IPS-NIHi7 (cell line): ENCODE measurements at regions not wholly inside any gene's neighbourhood (a gene's known extent, or its start where the extent isn't known, plus 50 kb on each side); places are given as distances from the start of the nearest gene placed in this dataset.

ENCODE experiments used
- DNase-seq: peaks from one replicate; pipeline ENCODE4 v3.0.0; 2012; ENCODE audit warnings: mixed read lengths; ENCODE audit errors: extremely low spot score

GRCh38 chr16:52650789-52651188 lies 103.8 kb upstream of the TOX3 start:
- no peak for DNase-seq

DNA sequence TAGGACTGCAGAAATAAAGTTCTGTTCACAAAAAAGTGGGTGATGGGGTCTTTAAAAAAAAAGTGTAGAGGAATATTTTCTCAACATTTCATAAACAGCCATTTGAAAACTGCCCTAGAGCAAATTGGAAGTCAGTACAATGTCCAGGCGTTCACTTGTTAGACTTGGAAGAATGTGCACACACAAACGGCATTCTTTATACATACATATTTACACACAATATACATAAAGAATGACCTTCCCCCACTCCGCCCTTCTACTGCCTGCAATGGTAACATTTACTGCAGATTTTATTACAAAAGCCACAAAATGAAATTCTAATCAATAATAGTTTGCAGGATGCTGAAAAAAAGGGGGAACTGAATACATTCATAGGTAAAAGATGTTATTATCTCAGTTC lies 103.4 kb upstream of the TOX3 start:
- no peak for DNase-seq

DNA sequence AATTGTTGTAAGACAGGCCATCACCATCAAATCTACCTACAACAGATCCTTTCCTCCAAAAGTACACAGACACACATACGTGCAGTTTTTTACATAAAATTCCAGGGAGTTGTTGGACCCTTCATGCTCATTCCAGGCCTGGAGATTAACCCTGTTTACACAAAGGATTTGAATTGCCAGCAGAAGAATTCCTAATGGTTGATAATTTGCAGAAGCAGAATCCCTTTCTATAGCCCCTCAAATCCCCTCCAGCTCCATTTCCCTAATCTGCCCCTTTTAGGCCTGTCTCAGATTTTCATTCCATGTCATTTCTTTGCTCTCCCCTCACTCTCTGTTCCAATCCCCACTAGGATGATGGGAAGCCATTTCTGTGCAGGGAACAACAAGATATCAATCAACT lies 102.9 kb upstream of the TOX3 start:
- DNase-seq = no peak

DNA sequence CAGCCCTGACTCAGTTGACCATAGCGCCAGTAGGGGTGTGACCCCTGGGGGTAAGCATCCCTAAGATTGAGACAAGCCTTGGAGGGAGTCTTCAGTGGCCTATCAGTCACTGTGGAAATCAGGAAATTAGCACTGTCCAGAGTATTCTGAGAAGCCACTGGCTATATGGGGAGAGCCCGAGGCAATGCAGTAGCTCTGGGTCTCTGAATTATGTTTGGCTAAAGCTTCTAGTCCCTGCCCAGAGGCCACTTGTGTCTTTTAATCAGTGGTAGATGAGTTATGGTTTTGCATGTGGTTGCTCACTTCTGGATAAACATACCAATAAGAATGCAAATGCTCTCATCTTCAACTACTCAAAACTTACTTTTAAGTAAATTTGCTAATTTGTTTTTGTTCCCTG lies 100.6 kb upstream of the TOX3 start:
- no peak for DNase-seq

DNA sequence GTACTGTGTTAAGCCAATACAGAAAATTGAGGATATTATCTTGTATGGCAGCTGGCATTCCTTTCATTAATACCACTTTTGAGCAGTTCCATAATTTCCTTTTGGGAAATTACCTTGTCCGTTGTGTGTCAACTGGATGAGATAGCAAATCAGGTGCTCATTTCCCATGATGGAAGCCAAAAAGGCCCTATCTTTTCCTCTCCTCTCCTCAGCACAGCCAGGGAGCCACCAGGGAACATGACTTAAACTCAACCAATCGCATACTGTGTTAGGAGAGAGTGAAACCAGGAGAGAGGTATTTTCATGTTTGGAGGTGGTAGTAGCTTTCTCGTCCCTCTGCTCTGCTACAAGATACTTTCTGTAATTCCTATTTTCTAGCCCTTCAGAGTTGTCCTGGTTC lies 96.1 kb upstream of the TOX3 start:
- DNase-seq = no peak

DNA sequence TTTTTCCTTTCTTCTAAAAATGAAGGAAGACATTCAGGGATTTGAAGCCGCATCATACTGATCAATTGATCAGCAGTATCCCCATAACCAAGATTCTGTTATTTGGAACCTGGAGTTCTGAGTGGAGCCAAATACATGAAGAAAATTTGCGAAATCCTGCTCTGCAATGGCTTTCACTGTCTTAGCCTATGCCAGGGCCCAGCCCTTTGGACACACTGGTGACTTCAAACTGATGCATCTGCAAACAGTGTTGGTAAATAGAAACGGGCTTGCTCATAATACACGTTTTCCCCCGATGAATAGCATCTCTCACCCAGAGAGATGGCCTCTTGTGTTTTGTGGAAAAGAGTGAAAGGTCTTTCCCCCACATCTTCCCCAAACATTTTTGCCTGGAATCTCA lies 87.6 kb upstream of the TOX3 start:
- no peak for DNase-seq

GRCh38 chr16:52634104-52634503 lies 87.2 kb upstream of the TOX3 start:
- no peak for DNase-seq

GRCh38 chr16:52633230-52633629 lies 86.3 kb upstream of the TOX3 start:
- no peak for DNase-seq

GRCh38 chr16:52631711-52632110 lies 84.8 kb upstream of the TOX3 start:
- no peak for DNase-seq

DNA sequence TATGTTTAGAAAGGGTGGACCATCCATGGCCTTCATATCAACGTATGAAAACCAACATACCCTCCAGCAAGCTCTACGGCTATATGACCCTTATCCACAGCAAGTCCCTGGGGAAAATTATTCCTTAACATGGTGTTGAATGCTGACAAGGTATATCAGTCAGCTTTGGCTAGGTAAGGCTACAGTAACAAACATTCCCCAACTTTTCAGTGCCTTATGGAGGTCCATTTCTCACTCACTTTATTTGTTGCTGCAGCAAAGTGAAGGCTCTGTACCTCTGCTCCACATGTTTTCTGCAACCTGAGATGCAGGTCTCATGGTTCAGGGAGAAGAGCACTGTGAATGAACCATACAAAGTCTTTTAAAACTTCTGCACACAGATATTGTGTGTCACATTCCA lies 83.8 kb upstream of the TOX3 start:
- DNase-seq = no peak

- no peak for DNase-seq
Measured at GRCh38 chr16:52629296-52629695, 82.4 kb upstream of the TOX3 start.

DNA sequence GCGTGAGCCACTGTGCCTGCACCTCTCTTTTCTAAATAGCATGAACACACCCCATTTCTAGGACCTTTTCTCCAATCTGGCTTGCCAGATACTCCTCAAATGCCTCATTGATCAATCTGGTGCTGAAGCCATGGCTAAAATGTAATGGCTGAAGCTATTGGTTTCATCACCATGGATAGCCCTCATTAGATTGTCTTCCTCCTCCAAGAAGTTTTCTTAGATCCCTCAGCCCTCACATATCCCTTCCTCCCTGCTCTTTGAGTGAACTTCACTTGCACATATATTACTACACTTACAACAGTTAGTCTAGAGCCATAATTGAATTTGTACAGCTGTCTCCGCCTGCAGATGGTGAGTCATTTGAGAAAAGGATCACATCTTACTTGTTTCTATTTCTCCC lies 77.9 kb upstream of the TOX3 start:
- DNase-seq = no peak

DNA sequence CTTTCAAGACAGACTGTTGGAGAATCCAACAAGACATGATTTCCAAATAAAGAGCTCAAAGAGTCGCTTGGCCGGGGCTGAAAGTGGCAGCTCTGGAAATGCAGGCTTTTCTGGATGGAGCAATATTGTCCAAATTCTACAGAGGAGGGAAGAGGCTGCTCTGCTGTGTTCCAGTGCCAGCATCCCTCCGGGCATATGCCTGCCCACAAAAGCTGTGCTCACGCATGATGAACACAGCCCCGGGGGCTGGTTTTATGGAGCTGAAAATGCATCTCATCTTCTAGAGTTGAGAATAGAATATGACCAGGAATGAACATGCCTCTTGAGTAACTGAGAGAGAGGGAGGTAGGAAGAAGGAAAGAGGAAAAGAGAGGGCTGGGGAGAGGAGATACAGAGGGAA lies 74.7 kb upstream of the TOX3 start:
- DNase-seq = no peak

GRCh38 chr16:52618753-52619497 lies 72.0 kb upstream of the TOX3 start:
- no peak for DNase-seq

DNA sequence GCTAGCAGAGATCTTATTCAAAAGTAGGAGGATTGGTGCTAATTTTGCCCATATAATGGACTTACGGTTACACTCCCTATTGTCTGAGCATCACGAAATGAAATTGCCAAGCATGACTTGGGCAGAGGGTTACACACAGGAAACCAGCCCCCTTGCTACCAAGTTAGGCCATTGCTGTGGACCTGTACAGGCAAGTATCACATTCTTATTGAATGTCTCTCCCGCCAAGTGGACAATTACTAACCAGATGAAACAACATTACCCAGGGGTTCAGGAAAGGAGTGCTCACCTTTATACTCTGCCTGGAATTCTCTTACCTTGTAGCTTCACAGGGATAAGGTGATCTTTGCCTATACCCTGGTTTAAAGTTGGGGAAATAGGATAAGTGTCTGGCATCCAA lies 70.6 kb upstream of the TOX3 start:
- no peak for DNase-seq

DNA sequence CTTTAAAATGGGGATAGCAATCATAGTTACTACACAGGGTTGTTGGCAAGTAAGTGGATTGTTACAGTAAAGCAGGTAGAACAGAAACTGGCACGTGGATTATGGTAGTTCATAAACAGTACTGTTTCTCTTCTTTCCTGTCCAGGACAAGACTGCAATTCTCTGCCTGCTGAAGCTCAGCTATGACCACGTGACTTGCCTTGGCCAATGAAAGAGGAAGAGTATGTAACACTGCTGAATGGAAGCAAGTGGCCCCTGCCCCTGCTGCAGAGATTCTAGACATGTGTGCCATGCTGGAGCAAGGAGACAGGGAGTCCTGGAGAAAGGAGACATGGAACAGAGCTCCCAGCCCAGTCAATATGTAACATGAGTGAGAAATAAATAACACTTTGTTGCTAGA lies 66.6 kb upstream of the TOX3 start:
- DNase-seq = no peak

DNA sequence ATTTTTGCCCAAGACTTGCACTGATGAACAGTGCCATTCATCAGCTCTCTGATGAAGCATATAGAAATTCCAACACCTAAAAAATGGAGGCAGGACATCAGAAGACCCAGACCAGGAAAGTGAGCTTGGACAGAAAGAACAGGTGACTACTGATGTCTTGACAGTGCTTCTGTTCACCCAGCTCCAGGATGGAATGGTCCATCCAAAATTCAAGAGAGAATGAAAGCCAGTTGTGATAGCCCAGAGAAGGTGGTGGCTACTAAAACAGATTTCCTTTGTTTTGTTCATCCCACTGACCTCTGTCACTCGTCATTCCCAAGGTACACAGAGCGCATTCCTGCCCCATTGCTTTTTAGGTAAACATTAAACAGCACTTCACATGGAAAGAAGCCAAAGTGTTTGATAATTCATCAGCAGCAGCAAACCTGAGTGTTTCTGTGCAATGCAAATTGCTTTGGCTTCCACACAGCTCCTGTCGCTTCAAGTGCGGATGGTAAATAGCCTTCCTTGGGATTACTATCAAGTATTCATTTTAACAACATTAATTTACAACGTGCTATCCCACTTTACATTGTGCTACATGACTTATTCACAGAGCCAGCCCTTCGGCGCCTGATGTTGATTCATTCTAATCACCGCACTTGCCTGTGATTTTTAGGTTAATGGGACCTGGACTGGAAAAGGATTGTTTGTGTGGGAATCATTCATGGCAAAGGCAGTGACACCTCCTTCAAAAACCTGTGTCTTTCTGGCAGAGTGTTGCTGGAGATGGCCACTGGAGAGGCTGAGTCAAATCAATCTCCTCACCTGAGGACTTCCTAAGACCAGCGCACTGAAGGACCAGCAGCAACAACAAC lies 65.1 kb upstream of the TOX3 start:
- DNase-seq = no peak

DNA sequence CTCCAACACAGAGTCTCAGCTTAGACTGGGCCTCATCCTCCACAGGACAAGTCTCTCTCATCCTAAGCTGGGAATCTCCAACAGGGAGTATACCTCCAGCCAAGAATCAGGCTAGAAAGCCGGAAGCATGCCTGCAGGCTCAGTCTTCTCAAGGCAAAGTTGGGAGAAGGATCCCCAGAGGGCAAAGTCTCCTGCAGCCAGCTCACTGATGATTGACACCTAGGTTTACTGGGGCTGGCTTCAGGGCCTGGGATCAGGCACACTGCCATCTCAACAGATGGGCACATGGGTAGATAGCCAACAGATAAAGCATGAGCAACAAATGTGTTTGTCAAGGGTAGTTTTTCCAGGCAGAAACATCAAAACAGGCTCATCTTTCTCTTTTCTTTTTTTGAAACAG lies 56.1 kb upstream of the TOX3 start:
- DNase-seq = no peak

DNA sequence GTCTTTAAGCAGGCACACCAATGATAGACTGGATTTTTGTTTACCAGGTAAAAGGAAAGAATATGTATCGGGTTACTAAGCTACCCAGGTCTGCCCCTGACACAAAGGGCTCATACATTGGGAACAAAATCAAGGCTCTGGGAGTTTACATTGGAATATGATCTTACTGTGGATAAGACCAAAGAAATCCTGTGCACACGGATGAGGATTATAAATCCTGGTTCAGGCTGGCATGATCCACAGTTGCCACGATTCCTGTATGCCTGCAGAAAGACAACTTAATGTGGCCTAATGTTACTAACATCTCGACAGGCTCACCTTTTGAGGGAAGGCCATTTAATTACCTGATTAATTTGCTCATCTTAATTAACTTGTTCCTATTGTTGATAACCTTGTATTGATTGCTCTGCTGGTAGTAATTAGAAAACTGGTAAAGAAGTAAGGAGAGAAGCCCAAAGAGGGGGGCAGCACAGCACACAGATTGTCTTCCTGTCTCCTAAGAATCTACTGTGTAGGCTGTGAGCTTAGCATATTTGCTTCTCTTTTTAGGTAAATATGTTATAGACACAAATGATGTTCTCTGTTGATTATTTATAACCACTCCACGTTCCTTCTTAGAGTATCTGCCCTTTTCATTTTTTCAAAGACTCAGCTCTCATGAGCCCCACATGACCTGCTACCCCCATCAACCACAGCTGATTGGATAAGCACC lies 51.0 kb upstream of the TOX3 start:
- DNase-seq = peak; percentile 35

DNA sequence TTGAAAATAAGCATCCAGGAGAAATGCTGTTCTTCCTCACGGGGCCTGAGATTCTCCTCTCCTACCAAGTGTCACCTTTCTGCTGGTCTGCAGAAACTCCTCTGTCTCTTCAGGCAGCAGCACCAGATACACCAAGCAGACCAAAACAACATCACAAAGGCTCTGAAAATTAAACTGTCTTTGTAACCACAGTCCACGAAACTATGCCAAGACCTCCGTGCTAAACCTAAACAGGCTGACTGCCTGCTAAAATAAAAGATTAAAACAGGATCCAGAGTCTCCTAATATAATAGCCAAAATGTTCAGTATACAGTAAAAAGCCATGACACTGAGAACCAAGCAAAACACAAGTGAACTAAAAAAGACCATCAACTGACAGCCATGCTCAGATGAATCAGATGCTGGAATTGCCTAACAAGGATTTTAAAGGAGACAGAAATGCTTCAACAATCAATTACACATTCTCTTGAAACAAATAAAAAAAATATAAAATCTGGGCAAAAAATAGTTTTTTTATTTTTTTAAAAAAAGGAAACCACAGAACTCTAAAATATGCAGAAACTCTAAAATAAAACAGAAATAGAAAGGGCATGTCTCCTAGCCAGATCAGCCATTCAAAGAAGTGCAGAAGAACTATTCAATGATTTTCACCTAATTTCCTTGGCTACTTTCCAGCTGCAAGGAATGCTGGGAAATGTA lies 50.3 kb upstream of the TOX3 start:
- DNase-seq = no peak
